HG03439 (cell line): ENCODE measurements at regions not wholly inside any gene's neighbourhood (a gene's known extent, or its start where the extent isn't known, plus 50 kb on each side); places are given as distances from the start of the nearest gene placed in this dataset.

Source experiments
- ATAC-seq: cut with Tn5 transposase; IDR thresholded peaks from one replicate; pipeline ENCODE4 v1.9.1; 2021; ENCODE audit warnings: mild to moderate bottlenecking, moderate library complexity; ENCODE audit not compliant: unreplicated experiment

GRCh38 chr13:55403887-55404487 lies 1736.7 kb upstream of the PRR20A start:
- no peak for ATAC-seq

DNA sequence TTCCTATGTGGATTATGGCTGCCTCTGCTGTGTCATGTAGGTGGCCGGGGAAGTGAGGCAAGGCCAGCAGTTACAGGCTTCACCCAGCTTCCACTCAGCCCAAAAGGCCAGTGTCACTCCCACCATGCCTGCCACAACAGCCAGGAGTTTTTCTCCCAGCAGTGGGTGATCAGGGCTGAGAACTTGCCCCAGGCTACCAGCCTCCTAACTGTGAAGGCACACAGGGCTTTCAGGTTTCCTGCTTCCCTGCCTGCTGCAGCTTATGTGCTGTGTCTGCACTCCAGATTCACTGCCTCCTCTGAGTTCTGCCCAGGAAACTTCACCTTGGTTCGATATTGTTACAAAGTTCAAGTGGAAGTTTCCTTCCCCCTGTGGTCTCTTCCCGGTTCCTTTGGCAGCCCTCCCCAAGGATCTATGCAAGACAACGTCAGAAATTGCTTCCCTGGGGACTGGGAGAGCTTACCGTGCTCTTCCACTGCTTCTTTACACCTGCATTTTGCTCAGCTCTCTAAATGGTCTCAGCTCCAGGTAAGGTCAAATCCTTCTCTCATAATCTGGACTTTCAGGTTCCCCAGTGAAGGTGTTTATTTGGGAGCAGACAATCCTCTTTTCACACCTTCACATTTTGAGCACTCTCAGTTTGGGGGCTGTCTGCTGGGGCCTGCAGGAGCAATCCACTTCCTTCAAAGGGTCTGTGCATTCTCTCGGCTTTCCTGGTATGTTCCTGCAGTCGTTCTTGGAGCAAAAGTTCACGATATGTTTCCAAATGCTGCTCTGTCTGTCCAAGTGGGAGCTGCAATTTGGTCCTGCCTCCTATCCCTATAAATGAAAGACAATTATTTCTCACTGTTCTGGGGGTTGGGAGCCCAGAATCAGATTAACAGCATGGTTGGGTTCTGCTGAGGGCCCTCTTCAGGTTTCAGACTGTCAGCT lies 1730.1 kb upstream of the PRR20A start:
- no peak for ATAC-seq

DNA sequence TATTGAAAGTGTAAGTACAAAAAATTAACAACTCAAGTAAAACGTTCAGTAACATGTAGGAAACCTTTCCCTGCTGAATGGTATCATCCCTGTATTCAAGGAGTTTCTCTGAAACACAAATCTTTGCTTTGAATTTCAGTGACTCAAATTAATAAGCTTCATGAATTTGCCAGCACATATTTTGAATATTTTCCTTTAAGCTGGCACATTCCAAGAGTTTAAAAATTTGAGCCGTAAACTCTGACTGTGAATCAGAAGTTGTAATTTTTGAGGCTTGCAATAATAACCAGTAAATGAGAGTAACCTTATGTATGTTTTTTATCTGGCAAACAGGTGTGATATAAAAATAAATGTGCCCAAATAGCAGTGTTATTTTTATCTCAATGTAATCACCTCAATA lies 1722.6 kb upstream of the PRR20A start:
- ATAC-seq: no peak

GRCh38 chr13:55432814-55433213 lies 1707.9 kb upstream of the PRR20A start:
- no peak for ATAC-seq

GRCh38 chr13:55437162-55437561 lies 1703.6 kb upstream of the PRR20A start:
- ATAC-seq: no peak

DNA sequence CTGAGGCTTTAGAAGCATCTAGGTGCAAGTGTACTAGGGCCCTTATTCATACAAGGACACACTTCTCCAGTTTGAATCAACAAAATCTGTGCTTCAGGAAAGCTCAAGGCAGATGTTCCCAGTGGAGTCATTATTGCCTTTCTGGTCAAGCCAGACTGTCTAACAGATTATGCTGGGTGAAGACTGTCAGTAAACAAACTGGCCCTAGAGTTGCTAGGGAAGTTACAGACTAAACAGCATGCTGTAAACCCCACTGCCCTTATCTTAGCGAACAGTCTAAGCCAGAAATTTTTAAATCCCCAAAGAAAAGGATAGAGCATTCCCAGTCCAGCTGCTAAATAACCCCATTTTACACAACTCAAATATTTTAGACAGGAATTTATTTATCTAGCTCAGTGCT lies 1701.3 kb upstream of the PRR20A start:
- ATAC-seq: no peak

DNA sequence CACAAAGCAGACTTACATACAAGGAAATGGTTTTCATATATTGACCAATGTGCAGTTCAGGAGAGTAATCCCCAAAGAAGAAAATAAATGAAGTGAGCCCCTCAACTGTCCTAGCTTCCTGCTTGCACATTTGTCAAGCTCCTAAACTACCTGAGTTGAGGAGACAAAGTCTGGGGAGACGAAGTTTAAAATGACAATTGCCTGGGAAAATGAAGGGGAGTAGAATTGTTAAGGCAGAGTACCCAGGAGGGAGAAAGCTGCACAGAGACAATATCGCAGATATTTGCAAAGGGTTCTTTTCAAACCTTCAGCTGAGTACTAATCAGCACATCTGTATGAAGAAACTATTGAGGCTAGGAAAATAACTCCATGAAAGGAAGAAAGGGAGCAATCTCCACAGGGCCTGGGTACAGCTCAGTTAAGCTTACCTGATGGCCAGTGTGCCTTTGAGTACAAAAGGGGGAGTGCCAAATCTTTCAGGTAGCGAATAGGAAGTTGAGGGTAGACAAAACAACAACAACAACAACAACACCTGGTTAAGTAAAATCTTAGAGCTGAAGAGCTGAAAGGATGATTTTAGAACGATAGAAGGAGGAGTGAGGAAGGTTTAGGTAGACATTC lies 1700.1 kb upstream of the PRR20A start:
- no peak for ATAC-seq

GRCh38 chr13:55464222-55464621 lies 1676.5 kb upstream of the PRR20A start:
- no peak for ATAC-seq

- no peak for ATAC-seq
Observed at GRCh38 chr13:55467476-55467875, 1673.2 kb upstream of the PRR20A start.

DNA sequence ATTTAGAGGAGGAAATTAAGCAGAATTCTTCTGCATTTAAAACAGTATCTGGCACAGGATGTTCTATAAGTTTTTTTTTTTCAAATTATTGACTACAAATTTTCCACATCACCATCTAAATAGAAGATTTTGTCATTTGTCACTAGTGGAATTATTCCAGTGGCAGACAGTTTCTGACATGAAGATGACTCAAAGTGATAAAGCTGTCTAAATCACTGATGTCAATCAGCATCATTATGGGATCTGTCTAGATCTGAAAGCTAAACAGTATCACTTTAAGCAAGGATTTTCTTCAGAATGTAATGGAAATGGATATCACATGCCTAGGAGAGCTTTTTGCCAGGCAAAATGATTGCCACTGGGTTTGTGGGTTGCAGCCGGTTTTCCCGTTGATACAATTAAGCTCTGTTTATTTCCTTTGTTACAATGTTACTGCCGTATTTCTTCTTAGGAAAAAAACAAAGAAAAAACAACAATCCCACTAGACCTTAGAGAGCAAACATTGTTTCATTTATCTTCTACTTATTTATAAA lies 1657.0 kb upstream of the PRR20A start:
- no peak for ATAC-seq

DNA sequence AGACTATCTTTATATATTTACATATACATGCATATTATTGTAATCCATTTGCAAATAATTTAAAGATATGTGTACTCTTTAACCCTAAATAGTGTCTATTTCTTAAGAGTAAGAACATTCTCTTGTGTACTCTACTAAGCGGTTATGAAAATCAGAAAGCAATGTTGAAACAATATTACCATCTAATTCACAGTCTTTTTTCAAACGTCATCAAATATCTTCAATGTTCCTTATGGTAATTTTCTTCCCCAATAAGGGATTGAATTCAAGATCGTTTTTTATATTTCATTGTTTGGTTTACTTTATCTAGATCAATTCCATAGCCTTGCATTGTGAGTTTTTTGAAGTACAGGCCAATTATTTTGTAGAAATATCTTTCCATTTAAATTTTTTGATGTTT lies 1647.4 kb upstream of the PRR20A start:
- no peak for ATAC-seq

- no peak for ATAC-seq
Observed at GRCh38 chr13:55497486-55497885, 1643.2 kb upstream of the PRR20A start.

DNA sequence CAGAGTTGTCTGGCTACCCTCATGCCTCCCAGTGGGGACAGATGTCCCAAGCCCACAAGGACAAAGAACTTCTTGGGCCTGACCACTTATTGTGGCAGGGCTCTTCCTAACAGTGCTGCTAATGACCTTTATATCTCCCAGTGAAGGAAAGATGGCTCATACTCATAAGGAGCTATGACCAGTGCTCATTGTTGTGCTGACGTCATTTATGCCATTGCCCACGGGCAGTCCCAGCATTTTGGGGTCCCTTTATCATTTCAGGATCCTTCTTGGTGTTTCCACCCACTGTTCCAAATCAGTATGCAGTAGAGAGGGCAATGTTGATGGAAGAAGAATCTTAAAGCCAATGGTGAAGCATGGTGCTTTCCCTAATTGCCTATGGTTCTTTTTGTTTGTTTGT lies 1640.0 kb upstream of the PRR20A start:
- no peak for ATAC-seq

GRCh38 chr13:55516610-55517009 lies 1624.1 kb upstream of the PRR20A start:
- ATAC-seq: no peak

- ATAC-seq: no peak
Observed at GRCh38 chr13:55517312-55517711, 1623.4 kb upstream of the PRR20A start.

- ATAC-seq: no peak
Observed at GRCh38 chr13:55528434-55528833, 1612.3 kb upstream of the PRR20A start.

GRCh38 chr13:55534306-55534705 lies 1606.4 kb upstream of the PRR20A start:
- ATAC-seq: no peak

DNA sequence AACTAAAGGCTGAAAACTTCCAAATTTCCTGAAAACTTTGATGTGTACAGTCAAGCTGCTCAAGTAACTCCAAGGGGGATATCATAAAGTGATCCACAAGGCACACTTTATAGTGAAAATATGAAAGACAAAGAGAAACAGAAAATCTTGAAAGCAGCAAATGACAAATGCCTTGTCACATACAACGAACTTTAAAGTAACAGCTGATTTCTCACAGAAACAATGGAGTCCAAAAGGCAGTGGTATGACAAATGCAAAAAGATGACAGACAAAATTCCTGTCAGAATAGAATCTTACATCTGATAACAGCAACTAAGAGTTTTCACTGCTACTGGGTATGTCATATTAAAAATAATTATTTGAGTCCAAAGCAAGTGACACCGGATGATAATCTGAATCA lies 1602.3 kb upstream of the PRR20A start:
- no peak for ATAC-seq

DNA sequence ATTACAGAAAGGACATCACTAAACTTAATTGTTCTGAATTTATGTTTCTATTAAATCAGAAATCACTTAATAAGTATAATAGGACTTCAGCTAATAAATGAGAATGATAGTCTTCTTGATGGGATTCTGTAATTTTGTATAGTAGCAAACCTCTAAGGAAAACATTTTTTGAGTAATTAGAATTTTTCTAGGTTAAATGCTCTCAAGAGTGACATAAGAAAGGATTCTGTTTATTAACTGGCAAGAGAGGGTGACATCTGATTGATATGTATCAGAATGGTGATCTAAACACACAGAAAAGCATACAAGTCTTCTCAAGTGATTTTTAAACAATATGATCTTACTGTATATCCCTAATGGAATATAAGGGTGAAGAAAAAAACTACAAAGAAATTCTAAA lies 1597.7 kb upstream of the PRR20A start:
- no peak for ATAC-seq

DNA sequence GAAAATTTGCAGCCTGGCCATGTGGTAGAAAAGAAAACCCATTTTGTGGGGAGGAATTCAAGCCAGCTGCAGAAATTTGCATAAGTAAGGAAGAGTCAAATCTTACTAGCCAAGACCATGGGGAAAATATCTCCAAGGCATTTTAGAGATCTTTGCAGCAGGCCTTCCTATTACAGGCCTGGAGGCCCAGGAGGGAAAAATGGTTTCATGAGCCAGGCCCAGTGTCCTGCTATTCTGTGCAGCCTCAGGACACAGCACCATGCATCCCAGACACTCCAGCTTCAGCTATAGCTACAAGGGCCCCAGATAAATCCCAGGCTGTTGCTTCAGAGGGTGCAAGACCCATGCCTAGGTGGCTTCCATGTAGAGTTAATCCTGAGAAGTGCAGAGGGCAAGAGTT lies 1590.1 kb upstream of the PRR20A start:
- ATAC-seq: no peak

- no peak for ATAC-seq
Observed at GRCh38 chr13:55553701-55554100, 1587.0 kb upstream of the PRR20A start.

- no peak for ATAC-seq
Observed at GRCh38 chr13:55554741-55555140, 1586.0 kb upstream of the PRR20A start.
